DOHH2 (cell line): ENCODE measurements at regions not wholly inside any gene's neighbourhood (a gene's known extent, or its start where the extent isn't known, plus 50 kb on each side); places are given as distances from the start of the nearest gene placed in this dataset.

ENCODE experiments used
- H3F3A ChIP-seq: fragments of 200-600 bp; sonication (generic), shearing (Covaris generic); 2 replicates; pipeline ENCODE4 v1.6.0; 2016; ENCODE audit warnings: antibody characterized with exemption, mild to moderate bottlenecking; ENCODE audit not compliant: control insufficient read depth, insufficient read depth
- H3K27ac ChIP-seq: fragments of 200-600 bp; sonication (generic); 2 replicates; pipeline ENCODE4 v1.5.1; 2014; ENCODE audit warnings: low read depth, mild to moderate bottlenecking, low read length, moderate library complexity
- H3K27me3 ChIP-seq: fragments of 200-600 bp; sonication (generic); 2 replicates; pipeline ENCODE4 v1.6.1; 2014; ENCODE audit warnings: mild to moderate bottlenecking, low read length, mixed read lengths; ENCODE audit not compliant: control insufficient read depth
- H3K36me3 ChIP-seq: fragments of 200-600 bp; sonication (generic); 2 replicates; pipeline ENCODE4 v1.6.1; 2014; ENCODE audit warnings: mild to moderate bottlenecking, low read length, moderate library complexity, mixed read lengths; ENCODE audit not compliant: control insufficient read depth
- H3K4me1 ChIP-seq: fragments of 200-600 bp; sonication (generic); 2 replicates; pipeline ENCODE4 v1.6.1; 2014; ENCODE audit warnings: mild to moderate bottlenecking, low read length, mixed read lengths; ENCODE audit not compliant: control insufficient read depth
- H3K4me2 ChIP-seq: fragments of 200-600 bp; sonication (generic); 2 replicates; pipeline ENCODE4 v1.6.0; 2014; ENCODE audit warnings: mild to moderate bottlenecking, low read length, moderate library complexity
- H3K4me3 ChIP-seq: fragments of 200-600 bp; sonication (generic); 2 replicates; pipeline ENCODE4 v1.5.1; 2014; ENCODE audit warnings: mild to moderate bottlenecking, low read length, mixed read lengths
- H3K79me2 ChIP-seq: fragments of 200-600 bp; sonication (generic); 2 replicates; pipeline ENCODE4 v1.6.1; 2014; ENCODE audit warnings: mild to moderate bottlenecking, low read length, mixed read lengths; ENCODE audit not compliant: control insufficient read depth
- H3K9me2 ChIP-seq: fragments of 200-600 bp; sonication (generic); replicated peaks from 2 replicates; pipeline ENCODE4 v1.6.1; 2014; ENCODE audit warnings: mild to moderate bottlenecking, low read length, mixed read lengths; ENCODE audit not compliant: control insufficient read depth
- H3K9me3 ChIP-seq: fragments of 200-600 bp; sonication (generic); 2 replicates; pipeline ENCODE4 v1.6.1; 2014; ENCODE audit warnings: antibody characterized with exemption, low read length, mixed read lengths; ENCODE audit not compliant: control insufficient read depth, insufficient read depth
- H4K20me1 ChIP-seq: fragments of 200-600 bp; sonication (generic); 2 replicates; pipeline ENCODE4 v1.6.0; 2014; ENCODE audit warnings: low read depth, mild to moderate bottlenecking, antibody characterized with exemption, low read length, moderate library complexity; ENCODE audit not compliant: control insufficient read depth, insufficient read depth
- CTCF ChIP-seq: fragments of 200-600 bp; sonication (generic); IDR thresholded peaks from one replicate; pipeline ENCODE4 v1.5.1; 2014; ENCODE audit warnings: antibody characterized with exemption, mild to moderate bottlenecking, low read depth, low read length; ENCODE audit not compliant: poor library complexity, severe bottlenecking
- EZH2phosphoT487 ChIP-seq: fragments of 200-600 bp; sonication (generic); IDR thresholded peaks from 2 replicates; pipeline ENCODE4 v1.6.1; 2017; ENCODE audit warnings: borderline replicate concordance, mild to moderate bottlenecking, antibody characterized with exemption, low read length, moderate library complexity, mixed read lengths

GRCh38 chr21:16597753-16598152 is 868.0 kb downstream of the USP25 start:
- TF ChIP-seq CTCF (no peak), EZH2phosphoT487 (no peak)
- H3F3A ChIP-seq, result no peaks in the 10 kb centered on the region
- no peaks in the 10 kb centered on the region for H3K36me3 ChIP-seq
- H3K4me1 ChIP-seq, result no peaks in the 10 kb centered on the region
- H3K9me3 ChIP-seq, result no peaks in the 10 kb centered on the region
- H3K9me2 ChIP-seq, result no peaks in the 10 kb centered on the region
- H3K4me2 ChIP-seq, result no peak overlapping the region
- H3K27ac ChIP-seq, result no peak overlapping the region
- no peaks in the 10 kb centered on the region for H4K20me1 ChIP-seq
- no peak overlapping the region for H3K4me3 ChIP-seq
- no peaks in the 10 kb centered on the region for H3K79me2 ChIP-seq
- H3K27me3 ChIP-seq, result no peaks in the 10 kb centered on the region

GRCh38 chr21:16605597-16605996 is 875.8 kb downstream of the USP25 start:
- no peaks in the 10 kb centered on the region for H3K36me3 ChIP-seq
- no peaks in the 10 kb centered on the region for H3F3A ChIP-seq
- no peak overlapping the region for H3K4me3 ChIP-seq
- no peaks in the 10 kb centered on the region for H3K4me1 ChIP-seq
- no peak overlapping the region for H3K4me2 ChIP-seq
- H3K27ac ChIP-seq, result no peak overlapping the region
- H3K27me3 ChIP-seq, result no peaks in the 10 kb centered on the region
- H3K79me2 ChIP-seq, result no peaks in the 10 kb centered on the region
- H4K20me1 ChIP-seq, result no peaks in the 10 kb centered on the region
- no peaks in the 10 kb centered on the region for H3K9me2 ChIP-seq
- TF ChIP-seq CTCF (no peak), EZH2phosphoT487 (no peak)
- no peaks in the 10 kb centered on the region for H3K9me3 ChIP-seq

GRCh38 chr21:16606271-16606670 is 876.5 kb downstream of the USP25 start:
- Histone ChIP-seq H3K36me3 (no peaks in the 10 kb centered on the region), H3K4me3 (no peak overlapping the region), H3K27ac (no peak overlapping the region), H3K9me3 (no peaks in the 10 kb centered on the region), H3K9me2 (no peaks in the 10 kb centered on the region), H3F3A (no peaks in the 10 kb centered on the region), H3K79me2 (no peaks in the 10 kb centered on the region), H3K4me2 (no peak overlapping the region), H4K20me1 (no peaks in the 10 kb centered on the region), H3K4me1 (no peaks in the 10 kb centered on the region), H3K27me3 (no peaks in the 10 kb centered on the region)
- TF ChIP-seq CTCF, result no peak
- no peak for TF ChIP-seq EZH2phosphoT487
